Cardiac septum (tissue), 1 donor: ENCODE measurements at regions not wholly inside any gene's neighbourhood (a gene's known extent, or its start where the extent isn't known, plus 50 kb on each side); places are given as distances from the start of the nearest gene placed in this dataset.

Source experiments
- DNase-seq: peaks from one replicate; pipeline ENCODE4 v3.0.0-alpha.2; 2020; ENCODE audit warnings: low spot score
- intact Hi-C: fragments of 100-400 bp; cut with DNase I; formaldehyde crosslinking; loops from one replicate; pipeline ENCODE4 v1.14.0; 2022
- donor health status: DM: no; HTN: no; CAD: no.

GRCh38 chr2:120604767-120605166 is 130.9 kb upstream of the GLI2 start:
- DNase-seq = peak; percentile 57
- intact Hi-C loops = no loop called here

DNA sequence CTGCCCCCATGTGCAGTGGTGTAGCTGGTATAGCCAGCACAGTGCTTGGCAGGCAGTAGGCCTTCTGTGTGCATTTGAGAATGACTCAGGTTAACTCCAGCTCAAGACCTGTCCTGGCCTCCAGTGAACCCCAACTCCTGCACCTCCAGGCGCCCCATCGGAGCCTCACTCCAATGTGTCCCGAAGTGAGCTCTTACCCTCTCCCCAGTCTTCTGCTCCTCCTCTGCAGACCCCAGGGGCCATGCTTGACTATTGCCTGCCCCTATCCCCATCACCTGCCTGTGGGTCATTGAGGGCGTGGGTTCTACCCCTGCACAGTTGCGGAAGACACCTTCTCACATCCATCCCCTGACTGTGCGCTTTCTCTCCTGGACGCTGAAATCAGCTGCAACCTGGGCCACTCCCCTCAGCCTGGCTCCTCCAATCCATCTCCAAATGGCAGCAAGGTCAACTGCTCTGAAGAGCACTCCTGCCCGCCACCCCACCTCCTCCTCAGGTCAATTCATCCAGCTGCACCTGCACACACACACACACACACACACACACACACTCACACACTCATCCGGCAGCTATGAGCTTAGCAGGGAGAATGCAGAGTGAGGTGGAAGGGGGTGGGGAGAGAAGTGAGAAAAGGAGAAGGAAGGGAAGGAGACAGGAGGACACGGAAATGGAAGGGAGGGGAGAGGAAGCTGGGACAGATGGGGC is 130.3 kb upstream of the GLI2 start:
- intact Hi-C loops = no loop called here
- DNase-seq = peak; percentile 66

DNA sequence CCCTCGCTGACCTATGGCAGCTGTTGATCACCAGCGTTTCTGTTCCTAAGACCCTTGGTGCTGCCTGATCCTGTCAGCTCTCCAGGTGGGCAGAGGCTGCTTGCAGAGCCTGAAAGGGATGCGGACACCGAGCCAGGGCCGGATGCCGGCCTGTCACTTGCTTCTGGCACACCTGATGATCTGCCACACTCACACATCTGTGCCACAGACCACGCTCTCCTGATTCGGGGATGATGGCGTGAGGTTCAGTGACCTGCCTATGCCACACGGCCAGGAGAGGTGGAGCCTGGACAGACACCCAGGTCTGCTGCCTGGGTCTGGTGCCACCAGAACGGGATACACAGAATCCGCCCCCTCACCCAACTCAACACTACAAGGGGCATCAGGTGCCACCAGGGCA is 129.4 kb upstream of the GLI2 start:
- intact Hi-C loops = no loop called here
- no peak for DNase-seq

DNA sequence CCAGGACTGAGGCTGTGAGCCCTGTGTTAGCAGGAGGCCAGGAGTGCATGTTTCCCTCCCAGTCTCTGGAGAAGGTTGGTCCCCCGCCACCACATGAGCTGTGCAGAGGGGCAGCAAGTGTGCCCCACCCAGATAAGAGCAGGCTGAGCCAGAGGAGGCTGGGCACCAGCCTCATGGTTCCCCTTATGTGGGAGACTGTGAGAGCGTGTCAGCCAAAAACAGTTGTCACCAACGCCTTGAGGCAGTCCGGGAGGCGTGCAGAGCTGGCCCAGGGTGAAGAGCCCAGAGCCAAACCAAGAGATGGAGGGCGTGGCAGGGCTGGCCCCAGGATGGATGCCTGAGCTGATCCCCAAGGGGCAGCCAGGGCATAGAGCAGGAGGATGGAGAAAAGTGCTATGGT is 128.7 kb upstream of the GLI2 start:
- intact Hi-C loops = no loop called here
- no peak for DNase-seq

- intact Hi-C loops = no loop called here
- no peak for DNase-seq
Observed at GRCh38 chr2:120607506-120607905, 128.2 kb upstream of the GLI2 start.

DNA sequence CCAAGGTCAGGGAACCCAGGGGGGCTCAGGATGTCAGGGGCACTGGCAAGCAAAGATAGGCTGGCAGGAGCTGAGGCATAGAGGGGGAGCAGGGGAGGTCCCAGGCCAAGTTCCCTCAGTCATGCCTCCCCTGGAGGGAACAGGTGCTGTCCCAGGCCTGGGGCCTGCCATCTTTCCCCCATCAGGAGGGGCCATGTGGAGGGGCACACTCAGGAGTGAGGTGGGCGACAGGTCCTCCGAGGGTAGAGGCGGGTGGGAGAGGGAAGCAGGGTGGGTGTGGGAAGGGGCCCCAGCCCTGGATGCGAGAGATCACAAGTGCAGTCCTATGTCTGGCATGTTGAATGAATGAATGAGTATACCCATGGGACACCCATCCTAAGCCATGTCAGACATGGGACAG is 127.7 kb upstream of the GLI2 start:
- DNase-seq = no peak
- intact Hi-C loops = no loop called here

GRCh38 chr2:120609826-120610395 is 125.8 kb upstream of the GLI2 start:
- DNase-seq = no peak
- intact Hi-C loops = no loop called here

DNA sequence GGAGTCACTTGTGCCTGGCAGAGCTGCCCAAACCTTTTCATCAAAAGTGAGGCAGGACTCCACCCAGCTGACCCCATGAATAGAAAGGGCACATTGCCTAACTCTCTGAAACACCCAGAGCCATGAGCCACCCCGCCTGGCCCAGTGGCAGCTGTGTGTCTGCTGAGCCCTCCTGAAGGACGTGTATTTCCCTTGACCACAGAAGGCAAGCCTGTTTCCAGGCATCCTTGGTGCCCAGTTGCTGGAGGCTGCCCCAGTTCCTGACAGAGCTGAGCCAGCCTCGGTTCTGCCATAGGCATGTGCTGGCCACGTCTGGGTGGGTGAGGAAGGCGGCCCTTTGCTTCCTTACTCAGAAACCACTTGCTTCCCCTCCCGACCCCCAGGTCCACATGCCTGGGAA is 124.7 kb upstream of the GLI2 start:
- intact Hi-C loops = no loop called here

GRCh38 chr2:120611961-120612360 is 123.7 kb upstream of the GLI2 start:
- intact Hi-C loops = no loop called here

More for the DNA sequence above, 124.7 kb upstream of the GLI2 start:
- no peak for DNase-seq

DNA sequence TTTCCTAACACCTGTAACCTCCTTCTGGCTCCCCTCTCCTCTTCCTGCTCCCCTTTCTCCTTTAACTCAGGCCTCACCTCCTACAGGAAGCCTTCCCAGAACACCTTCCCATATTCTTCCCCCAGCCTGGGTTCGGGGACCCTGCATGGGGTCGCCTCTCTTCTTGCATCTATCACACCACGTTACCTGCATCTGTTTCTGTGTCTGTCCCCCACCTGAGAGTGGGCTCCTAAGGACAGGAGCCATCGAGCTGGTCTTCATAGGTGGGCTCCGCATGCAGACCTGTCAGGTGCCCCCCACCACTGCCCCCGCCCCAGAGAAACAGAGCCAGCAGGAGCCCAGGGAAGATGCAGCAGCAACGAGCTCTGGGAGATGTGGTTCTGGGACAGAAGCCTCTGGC is 123.2 kb upstream of the GLI2 start:
- intact Hi-C loops = no loop called here

More at GRCh38 chr2:120611961-120612360, 123.7 kb upstream of the GLI2 start:
- no peak for DNase-seq

GRCh38 chr2:120612931-120613330 is 122.7 kb upstream of the GLI2 start:
- DNase-seq = no peak
- intact Hi-C loops = no loop called here

More for the DNA sequence above, 123.2 kb upstream of the GLI2 start:
- DNase-seq = no peak

- DNase-seq = no peak
- intact Hi-C loops = no loop called here
Observed at GRCh38 chr2:120613742-120614571, 121.7 kb upstream of the GLI2 start.

DNA sequence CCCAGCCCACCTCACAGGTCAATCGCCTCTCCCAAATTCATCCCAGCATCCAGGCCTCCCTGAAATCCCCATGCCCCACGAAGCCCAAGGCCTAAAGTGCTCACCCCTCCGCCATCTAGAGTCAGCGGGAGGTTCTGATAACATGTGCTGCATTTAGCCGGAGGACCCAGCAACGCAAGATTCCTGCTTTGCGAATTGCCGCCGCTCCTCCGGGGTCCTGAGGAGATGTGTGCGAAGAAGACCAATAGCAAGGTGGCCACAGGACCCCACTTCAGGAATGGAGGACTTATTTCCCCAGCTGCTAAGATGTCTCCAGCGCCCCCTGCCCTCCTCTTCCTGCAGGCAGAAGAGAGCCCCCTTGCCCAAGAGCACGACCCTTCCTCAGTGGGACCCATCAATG is 120.8 kb upstream of the GLI2 start:
- intact Hi-C loops = no loop called here
- no peak for DNase-seq

GRCh38 chr2:120616261-120616660 is 119.4 kb upstream of the GLI2 start:
- no peak for DNase-seq
- intact Hi-C loops = no loop called here

GRCh38 chr2:120617055-120617454 is 118.6 kb upstream of the GLI2 start:
- DNase-seq = no peak
- intact Hi-C loops = no loop called here

DNA sequence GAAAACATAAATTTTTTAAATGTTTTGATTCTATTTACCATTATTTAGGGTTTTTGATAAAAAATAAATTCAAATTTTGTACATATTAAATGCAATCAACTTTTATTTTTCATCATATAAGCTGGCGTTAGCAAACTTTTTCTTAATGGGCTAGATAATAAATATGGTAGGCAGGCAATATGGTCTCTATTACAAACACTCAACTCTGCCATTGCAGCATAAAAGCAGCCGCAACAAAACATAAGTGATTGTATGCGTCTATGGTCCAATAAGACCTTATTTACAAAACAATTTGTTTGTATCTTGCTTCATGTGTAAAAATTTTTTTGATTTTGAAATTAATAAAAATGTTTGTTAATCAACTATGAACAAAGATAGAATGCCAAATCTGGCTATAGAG is 116.8 kb upstream of the GLI2 start:
- intact Hi-C loops = no loop called here
- DNase-seq = no peak

- peak; percentile 24 for DNase-seq
- intact Hi-C loops = no loop called here
Observed at GRCh38 chr2:120619579-120619978, 116.1 kb upstream of the GLI2 start.

- DNase-seq = peak; percentile 26
- intact Hi-C loops = no loop called here
Observed at GRCh38 chr2:120620025-120620793, 115.5 kb upstream of the GLI2 start.

- peak; percentile 19 for DNase-seq
- intact Hi-C loops = no loop called here
Observed at GRCh38 chr2:120622159-120622869, 113.4 kb upstream of the GLI2 start.
